Fibroblast of lung (primary cell): ENCODE measurements at regions not wholly inside any gene's neighbourhood (a gene's known extent, or its start where the extent isn't known, plus 50 kb on each side); places are given as distances from the start of the nearest gene placed in this dataset.

Experiments
- EZH2 ChIP-seq: IDR thresholded peaks from 2 replicates; pipeline ENCODE4 v1.5.1; 2012; ENCODE audit warnings: low read length, control low read depth, mild to moderate bottlenecking; ENCODE audit errors: missing control alignments
- TF ChIP-seq, protein P1 (sequence below), 2 donors: IDR thresholded peaks in 1 of 2; conservative IDR thresholded peaks in 1 of 2; 1 replicate in 1 of 2; 2 replicates in 1 of 2; pipeline ENCODE4 v1.5.1; 2011 to 2012; ENCODE audit warnings: low read length in 2 of 2, control low read depth in 1 of 2, inconsistent platforms in 1 of 2, low read depth in 1 of 2, mild to moderate bottlenecking in 1 of 2

DNA sequence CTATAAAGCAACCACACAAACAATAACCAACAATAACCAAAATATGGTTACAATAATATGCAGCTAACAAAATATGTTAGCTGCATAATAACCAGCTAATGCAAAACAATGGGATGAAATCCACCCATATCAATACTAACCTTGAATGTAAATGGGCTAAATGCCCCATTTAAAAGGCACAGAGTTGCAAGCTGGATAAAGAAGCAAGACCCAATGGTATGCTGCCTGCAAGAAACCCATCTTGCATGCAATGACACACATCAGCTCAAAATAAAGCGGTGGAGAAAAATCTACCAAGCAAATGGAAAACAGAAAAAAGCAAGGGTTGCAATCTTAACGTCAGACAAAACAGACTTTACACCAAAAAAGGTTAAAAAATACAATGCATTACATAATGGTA, 316.5 kb upstream of the NR5A2 start:
- TF ChIP-seq, protein P1, sequence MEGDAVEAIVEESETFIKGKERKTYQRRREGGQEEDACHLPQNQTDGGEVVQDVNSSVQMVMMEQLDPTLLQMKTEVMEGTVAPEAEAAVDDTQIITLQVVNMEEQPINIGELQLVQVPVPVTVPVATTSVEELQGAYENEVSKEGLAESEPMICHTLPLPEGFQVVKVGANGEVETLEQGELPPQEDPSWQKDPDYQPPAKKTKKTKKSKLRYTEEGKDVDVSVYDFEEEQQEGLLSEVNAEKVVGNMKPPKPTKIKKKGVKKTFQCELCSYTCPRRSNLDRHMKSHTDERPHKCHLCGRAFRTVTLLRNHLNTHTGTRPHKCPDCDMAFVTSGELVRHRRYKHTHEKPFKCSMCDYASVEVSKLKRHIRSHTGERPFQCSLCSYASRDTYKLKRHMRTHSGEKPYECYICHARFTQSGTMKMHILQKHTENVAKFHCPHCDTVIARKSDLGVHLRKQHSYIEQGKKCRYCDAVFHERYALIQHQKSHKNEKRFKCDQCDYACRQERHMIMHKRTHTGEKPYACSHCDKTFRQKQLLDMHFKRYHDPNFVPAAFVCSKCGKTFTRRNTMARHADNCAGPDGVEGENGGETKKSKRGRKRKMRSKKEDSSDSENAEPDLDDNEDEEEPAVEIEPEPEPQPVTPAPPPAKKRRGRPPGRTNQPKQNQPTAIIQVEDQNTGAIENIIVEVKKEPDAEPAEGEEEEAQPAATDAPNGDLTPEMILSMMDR (conservative IDR thresholded peaks at IDR 0.05 in 1 of 2, IDR thresholded peaks at IDR 0.05 in 1 of 2; ENCODE audit: low read depth in 1 of 2, low read length in 2 of 2) = no peak
- TF ChIP-seq EZH2 = no peak
